ENCODE measurements at regions not wholly inside any gene's neighbourhood (a gene's known extent, or its start where the extent isn't known, plus 50 kb on each side); places are given as distances from the start of the nearest gene placed in this dataset.

- no peak overlapping the region for H3K27ac ChIP-seq (ENCODE audit: low read depth)
- Mint-ChIP-seq H3K36me3 (ENCODE audit: low read depth) (no peaks in the 10 kb centered on the region), H3K27ac (no peak overlapping the region), H3K4me3 (no peak overlapping the region), H3K4me1 (0 out of 3 replicates have a peak, but pooled peaks cover 3% of the 10 kb centered on the region), H3K9me3 (peaks cover 10% of the 10 kb centered on the region; the same call in 1 of the 3 replicates), H3K27me3 (ENCODE audit: insufficient read depth, low read depth, poor library complexity) (peaks cover 6% of the 10 kb centered on the region)
- H3K4me1 ChIP-seq (ENCODE audit: insufficient read depth), result no peaks in the 10 kb centered on the region
- no peak overlapping the region for H2AFZ ChIP-seq
- no peaks in the 10 kb centered on the region for H3K36me3 ChIP-seq (ENCODE audit: insufficient read depth)
- H4K20me1 ChIP-seq (replicated peaks; ENCODE audit: insufficient read depth), result no peaks in the 10 kb centered on the region
- no peak overlapping the region for H3K4me2 ChIP-seq
- TF ChIP-seq, protein P1, sequence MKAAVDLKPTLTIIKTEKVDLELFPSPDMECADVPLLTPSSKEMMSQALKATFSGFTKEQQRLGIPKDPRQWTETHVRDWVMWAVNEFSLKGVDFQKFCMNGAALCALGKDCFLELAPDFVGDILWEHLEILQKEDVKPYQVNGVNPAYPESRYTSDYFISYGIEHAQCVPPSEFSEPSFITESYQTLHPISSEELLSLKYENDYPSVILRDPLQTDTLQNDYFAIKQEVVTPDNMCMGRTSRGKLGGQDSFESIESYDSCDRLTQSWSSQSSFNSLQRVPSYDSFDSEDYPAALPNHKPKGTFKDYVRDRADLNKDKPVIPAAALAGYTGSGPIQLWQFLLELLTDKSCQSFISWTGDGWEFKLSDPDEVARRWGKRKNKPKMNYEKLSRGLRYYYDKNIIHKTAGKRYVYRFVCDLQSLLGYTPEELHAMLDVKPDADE (IDR thresholded peaks at IDR 0.05), result no peak
- no peak for TF ChIP-seq POLR2AphosphoS5 (IDR thresholded peaks at IDR 0.05; ENCODE audit: low read depth)
- TF ChIP-seq, protein P2, sequence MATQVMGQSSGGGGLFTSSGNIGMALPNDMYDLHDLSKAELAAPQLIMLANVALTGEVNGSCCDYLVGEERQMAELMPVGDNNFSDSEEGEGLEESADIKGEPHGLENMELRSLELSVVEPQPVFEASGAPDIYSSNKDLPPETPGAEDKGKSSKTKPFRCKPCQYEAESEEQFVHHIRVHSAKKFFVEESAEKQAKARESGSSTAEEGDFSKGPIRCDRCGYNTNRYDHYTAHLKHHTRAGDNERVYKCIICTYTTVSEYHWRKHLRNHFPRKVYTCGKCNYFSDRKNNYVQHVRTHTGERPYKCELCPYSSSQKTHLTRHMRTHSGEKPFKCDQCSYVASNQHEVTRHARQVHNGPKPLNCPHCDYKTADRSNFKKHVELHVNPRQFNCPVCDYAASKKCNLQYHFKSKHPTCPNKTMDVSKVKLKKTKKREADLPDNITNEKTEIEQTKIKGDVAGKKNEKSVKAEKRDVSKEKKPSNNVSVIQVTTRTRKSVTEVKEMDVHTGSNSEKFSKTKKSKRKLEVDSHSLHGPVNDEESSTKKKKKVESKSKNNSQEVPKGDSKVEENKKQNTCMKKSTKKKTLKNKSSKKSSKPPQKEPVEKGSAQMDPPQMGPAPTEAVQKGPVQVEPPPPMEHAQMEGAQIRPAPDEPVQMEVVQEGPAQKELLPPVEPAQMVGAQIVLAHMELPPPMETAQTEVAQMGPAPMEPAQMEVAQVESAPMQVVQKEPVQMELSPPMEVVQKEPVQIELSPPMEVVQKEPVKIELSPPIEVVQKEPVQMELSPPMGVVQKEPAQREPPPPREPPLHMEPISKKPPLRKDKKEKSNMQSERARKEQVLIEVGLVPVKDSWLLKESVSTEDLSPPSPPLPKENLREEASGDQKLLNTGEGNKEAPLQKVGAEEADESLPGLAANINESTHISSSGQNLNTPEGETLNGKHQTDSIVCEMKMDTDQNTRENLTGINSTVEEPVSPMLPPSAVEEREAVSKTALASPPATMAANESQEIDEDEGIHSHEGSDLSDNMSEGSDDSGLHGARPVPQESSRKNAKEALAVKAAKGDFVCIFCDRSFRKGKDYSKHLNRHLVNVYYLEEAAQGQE (IDR thresholded peaks at IDR 0.05; ENCODE audit: unreplicated experiment), result no peak
- no peak for TF ChIP-seq CREB1 (CRISPR knock-in tag; IDR thresholded peaks at IDR 0.05; ENCODE audit: low read depth)
- no peak for TF ChIP-seq ZNF331 (CRISPR knock-in tag; IDR thresholded peaks at IDR 0.05; ENCODE audit: low read depth)
- no peak for TF ChIP-seq JUNB (IDR thresholded peaks at IDR 0.05; ENCODE audit: unreplicated experiment)
- TF ChIP-seq EZH2phosphoT487 (IDR thresholded peaks at IDR 0.05; ENCODE audit: unreplicated experiment), result no peak
- TF ChIP-seq EZH2 (IDR thresholded peaks at IDR 0.05; ENCODE audit: low read depth, unreplicated experiment), result no peak
- no peak for TF ChIP-seq STAT1 (IDR thresholded peaks at IDR 0.05; ENCODE audit: unreplicated experiment)
- no peak for TF ChIP-seq CTCF (conservative IDR thresholded peaks at IDR 0.05; ENCODE audit: low read depth in 2 of 2)
- no peak for TF ChIP-seq NANOG (IDR thresholded peaks at IDR 0.05; ENCODE audit: borderline replicate concordance)
- TF ChIP-seq ZNF114 (CRISPR knock-in tag; IDR thresholded peaks at IDR 0.05), result no peak
- no peak for TF ChIP-seq ZNF462 (CRISPR knock-in tag; IDR thresholded peaks at IDR 0.05)
- ATAC-seq (no peak), DNase-seq (ENCODE audit: low spot score) (no peak)
- no peaks in the 10 kb centered on the region for H3K79me2 ChIP-seq (replicated peaks; ENCODE audit: insufficient read depth)
- H3K27me3 ChIP-seq (ENCODE audit: insufficient read depth), result no peaks in the 10 kb centered on the region
- H3K4me3 ChIP-seq, result no peak overlapping the region
- no peaks in the 10 kb centered on the region for H3F3A ChIP-seq (replicated peaks; ENCODE audit: low read depth)
- H3K9me2 ChIP-seq (ENCODE audit: insufficient read depth), result no peaks in the 10 kb centered on the region
These were observed 78.6 kb upstream of the MYL2 start for GRCh38 chr12:110998971-110999370.
